WTC11 (cell line): ENCODE measurements at regions not wholly inside any gene's neighbourhood (a gene's known extent, or its start where the extent isn't known, plus 50 kb on each side); places are given as distances from the start of the nearest gene placed in this dataset.
"Not testable (repeated sequence)": the region's sequence is repeated elsewhere in the genome, so short reads cannot be mapped to it uniquely, and the experiment has no call there.

Experiments
- ATF1 ChIP-seq: sonication (generic); formaldehyde crosslinking; IDR thresholded peaks from 2 replicates; pipeline ENCODE4 v1.8.1; 2023; ENCODE audit warnings: mild to moderate bottlenecking, moderate library complexity, missing genetic modification reagents
- ESRRA ChIP-seq: sonication (generic); formaldehyde crosslinking; IDR thresholded peaks from 2 replicates; pipeline ENCODE4 v1.8.1; 2022; ENCODE audit warnings: mild to moderate bottlenecking, missing genetic modification reagents, borderline replicate concordance
- ETV6 ChIP-seq: sonication (generic); formaldehyde crosslinking; IDR thresholded peaks from 2 replicates; pipeline ENCODE4 v1.8.1; 2022; ENCODE audit warnings: mild to moderate bottlenecking, missing genetic modification reagents
- ZNF263 ChIP-seq: sonication (generic); formaldehyde crosslinking; IDR thresholded peaks from 2 replicates; pipeline ENCODE4 v1.8.1; 2022; ENCODE audit warnings: low read depth, mild to moderate bottlenecking, moderate library complexity, missing genetic modification reagents
- TF ChIP-seq, protein P1 (sequence below): fragments of 200-600 bp; IDR thresholded peaks from 2 replicates; pipeline ENCODE4 v1.8.0; 2022; ENCODE audit warnings: antibody characterized with exemption
- TF ChIP-seq, protein P2 (sequence below): sonication (generic); formaldehyde crosslinking; conservative IDR thresholded peaks from 2 replicates; pipeline ENCODE4 v1.8.1; 2022; ENCODE audit warnings: mild to moderate bottlenecking, missing genetic modification reagents
- TF ChIP-seq, protein P3 (sequence below): sonication (generic); formaldehyde crosslinking; IDR thresholded peaks from 2 replicates; pipeline ENCODE4 v1.8.1; 2023; ENCODE audit warnings: mild to moderate bottlenecking, missing genetic modification reagents
- TF ChIP-seq, protein P4 (sequence below): sonication (generic); formaldehyde crosslinking; IDR thresholded peaks from 2 replicates; pipeline ENCODE4 v1.8.0; 2022; ENCODE audit warnings: mild to moderate bottlenecking, missing genetic modification reagents
- TF ChIP-seq, protein P5 (sequence below): sonication (generic); formaldehyde crosslinking; IDR thresholded peaks from 2 replicates; pipeline ENCODE4 v1.8.1; 2022; ENCODE audit warnings: missing genetic modification reagents, borderline replicate concordance

DNA sequence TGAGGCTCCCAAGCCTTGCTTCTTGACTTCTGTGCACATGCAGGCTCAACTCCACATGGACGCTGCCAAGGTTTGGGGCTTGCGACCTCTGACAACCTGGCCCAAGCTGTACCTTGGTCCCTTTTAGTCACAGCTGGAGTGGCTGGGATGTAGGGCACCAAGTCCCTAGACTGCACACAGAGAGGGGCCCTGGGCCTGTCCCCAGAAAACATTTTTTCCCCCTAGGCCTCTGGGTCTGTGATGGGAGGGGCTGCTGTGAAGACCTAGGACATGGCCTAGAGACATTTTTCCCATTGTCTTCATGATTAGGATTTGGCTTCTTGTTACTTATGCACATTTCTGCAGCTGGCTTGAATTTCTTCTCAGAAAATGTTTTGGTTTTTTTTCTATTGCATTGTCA, 430.1 kb upstream of the ZNG1F start:
- TF ChIP-seq, protein P1, sequence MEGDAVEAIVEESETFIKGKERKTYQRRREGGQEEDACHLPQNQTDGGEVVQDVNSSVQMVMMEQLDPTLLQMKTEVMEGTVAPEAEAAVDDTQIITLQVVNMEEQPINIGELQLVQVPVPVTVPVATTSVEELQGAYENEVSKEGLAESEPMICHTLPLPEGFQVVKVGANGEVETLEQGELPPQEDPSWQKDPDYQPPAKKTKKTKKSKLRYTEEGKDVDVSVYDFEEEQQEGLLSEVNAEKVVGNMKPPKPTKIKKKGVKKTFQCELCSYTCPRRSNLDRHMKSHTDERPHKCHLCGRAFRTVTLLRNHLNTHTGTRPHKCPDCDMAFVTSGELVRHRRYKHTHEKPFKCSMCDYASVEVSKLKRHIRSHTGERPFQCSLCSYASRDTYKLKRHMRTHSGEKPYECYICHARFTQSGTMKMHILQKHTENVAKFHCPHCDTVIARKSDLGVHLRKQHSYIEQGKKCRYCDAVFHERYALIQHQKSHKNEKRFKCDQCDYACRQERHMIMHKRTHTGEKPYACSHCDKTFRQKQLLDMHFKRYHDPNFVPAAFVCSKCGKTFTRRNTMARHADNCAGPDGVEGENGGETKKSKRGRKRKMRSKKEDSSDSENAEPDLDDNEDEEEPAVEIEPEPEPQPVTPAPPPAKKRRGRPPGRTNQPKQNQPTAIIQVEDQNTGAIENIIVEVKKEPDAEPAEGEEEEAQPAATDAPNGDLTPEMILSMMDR, result not testable (repeated sequence)
- not testable (repeated sequence) for TF ChIP-seq ATF1; ETV6; ESRRA; ZNF263 (CRISPR knock-in tag)
- TF ChIP-seq, protein P2, sequence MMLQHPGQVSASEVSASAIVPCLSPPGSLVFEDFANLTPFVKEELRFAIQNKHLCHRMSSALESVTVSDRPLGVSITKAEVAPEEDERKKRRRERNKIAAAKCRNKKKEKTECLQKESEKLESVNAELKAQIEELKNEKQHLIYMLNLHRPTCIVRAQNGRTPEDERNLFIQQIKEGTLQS (CRISPR knock-in tag), result not testable (repeated sequence)
- TF ChIP-seq, protein P3, sequence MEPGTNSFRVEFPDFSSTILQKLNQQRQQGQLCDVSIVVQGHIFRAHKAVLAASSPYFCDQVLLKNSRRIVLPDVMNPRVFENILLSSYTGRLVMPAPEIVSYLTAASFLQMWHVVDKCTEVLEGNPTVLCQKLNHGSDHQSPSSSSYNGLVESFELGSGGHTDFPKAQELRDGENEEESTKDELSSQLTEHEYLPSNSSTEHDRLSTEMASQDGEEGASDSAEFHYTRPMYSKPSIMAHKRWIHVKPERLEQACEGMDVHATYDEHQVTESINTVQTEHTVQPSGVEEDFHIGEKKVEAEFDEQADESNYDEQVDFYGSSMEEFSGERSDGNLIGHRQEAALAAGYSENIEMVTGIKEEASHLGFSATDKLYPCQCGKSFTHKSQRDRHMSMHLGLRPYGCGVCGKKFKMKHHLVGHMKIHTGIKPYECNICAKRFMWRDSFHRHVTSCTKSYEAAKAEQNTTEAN (CRISPR knock-in tag), result not testable (repeated sequence)
- TF ChIP-seq, protein P4, sequence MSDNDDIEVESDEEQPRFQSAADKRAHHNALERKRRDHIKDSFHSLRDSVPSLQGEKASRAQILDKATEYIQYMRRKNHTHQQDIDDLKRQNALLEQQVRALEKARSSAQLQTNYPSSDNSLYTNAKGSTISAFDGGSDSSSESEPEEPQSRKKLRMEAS (CRISPR knock-in tag), result not testable (repeated sequence)
- TF ChIP-seq, protein P5, sequence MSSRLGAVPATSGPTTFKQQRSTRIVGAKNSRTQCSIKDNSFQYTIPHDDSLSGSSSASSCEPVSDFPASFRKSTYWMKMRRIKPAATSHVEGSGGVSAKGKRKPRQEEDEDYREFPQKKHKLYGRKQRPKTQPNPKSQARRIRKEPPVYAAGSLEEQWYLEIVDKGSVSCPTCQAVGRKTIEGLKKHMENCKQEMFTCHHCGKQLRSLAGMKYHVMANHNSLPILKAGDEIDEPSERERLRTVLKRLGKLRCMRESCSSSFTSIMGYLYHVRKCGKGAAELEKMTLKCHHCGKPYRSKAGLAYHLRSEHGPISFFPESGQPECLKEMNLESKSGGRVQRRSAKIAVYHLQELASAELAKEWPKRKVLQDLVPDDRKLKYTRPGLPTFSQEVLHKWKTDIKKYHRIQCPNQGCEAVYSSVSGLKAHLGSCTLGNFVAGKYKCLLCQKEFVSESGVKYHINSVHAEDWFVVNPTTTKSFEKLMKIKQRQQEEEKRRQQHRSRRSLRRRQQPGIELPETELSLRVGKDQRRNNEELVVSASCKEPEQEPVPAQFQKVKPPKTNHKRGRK (CRISPR knock-in tag), result not testable (repeated sequence)
